Peyer's patch (tissue), 4 donors: ENCODE measurements at regions not wholly inside any gene's neighbourhood (a gene's known extent, or its start where the extent isn't known, plus 50 kb on each side); places are given as distances from the start of the nearest gene placed in this dataset.

Source experiments
- DNase-seq, 3 donors: peaks; one replicate each; pipeline ENCODE4 v3.0.0-alpha.2; 2017 to 2019
- H3K27ac ChIP-seq, 4 donors: fragments of 200-600 bp; sonication (generic); one replicate each; pipeline ENCODE4 v1.5.1; 2016 to 2019
- H3K27me3 ChIP-seq, 2 donors: fragments of 200-600 bp; sonication (generic); one replicate each; pipeline ENCODE4 v1.5.1; 2019
- H3K36me3 ChIP-seq, 3 donors: fragments of 200-600 bp; sonication (generic); one replicate each; pipeline ENCODE4 v1.5.1; 2016 to 2019
- H3K4me1 ChIP-seq, 4 donors: fragments of 200-600 bp; sonication (generic); one replicate each; pipeline ENCODE4 v1.5.1; 2016 to 2019
- H3K4me3 ChIP-seq, 4 donors: fragments of 200-600 bp; sonication (generic); 1 replicate in 3 of 4; 2 replicates in 1 of 4; pipeline ENCODE4 v1.5.1; 2016 to 2019; ENCODE audit warnings: mild to moderate bottlenecking in 1 of 4
- H3K9me3 ChIP-seq, 4 donors: fragments of 200-600 bp; sonication (generic); one replicate each; pipeline ENCODE4 v1.5.1; 2016 to 2019; ENCODE audit warnings: mild to moderate bottlenecking in 1 of 4
- CTCF ChIP-seq, 6 experiments: fragments of 450-650 bp in 4 of 6; fragments of 200-600 bp in 2 of 6; sonication (generic) in 1 of 6; IDR thresholded peaks; one replicate each; pipeline ENCODE4 v1.5.1; 2017 to 2019; ENCODE audit warnings: antibody characterized with exemption in 6 of 6, mild to moderate bottlenecking in 3 of 6, moderate library complexity in 1 of 6
- POLR2A ChIP-seq, 2 donors: fragments of 450-650 bp; IDR thresholded peaks; one replicate each; pipeline ENCODE4 v1.5.1; 2017; ENCODE audit warnings: antibody characterized with exemption in 2 of 2, mild to moderate bottlenecking in 2 of 2, moderate library complexity in 2 of 2

DNA sequence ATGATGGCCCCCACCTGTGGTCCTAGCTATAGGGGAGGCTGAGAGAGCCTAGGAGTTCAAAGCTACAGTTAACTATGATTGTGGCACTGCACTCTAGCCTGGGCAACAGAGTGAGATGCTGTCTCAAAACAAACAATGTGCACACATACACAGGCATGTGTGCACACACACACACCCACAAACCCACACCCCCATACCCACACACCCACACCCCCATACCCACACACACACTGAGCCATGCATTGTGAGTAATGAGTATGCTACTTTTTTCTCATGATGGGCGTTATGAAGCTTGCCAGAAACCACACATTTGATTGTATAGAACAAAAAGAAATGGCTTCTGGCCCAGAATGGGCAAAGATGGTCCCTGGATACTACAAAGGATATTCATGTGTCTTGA, 691.1 kb downstream of the SLC4A3 start:
- H3K36me3 ChIP-seq = no peaks in the 10 kb centered on the region
- TF ChIP-seq POLR2A (IDR thresholded peaks at IDR 0.05) (no peak), CTCF (IDR thresholded peaks at IDR 0.05) (no peak)
- H3K27me3 ChIP-seq = no peaks in the 10 kb centered on the region
- no peak for DNase-seq
- H3K4me1 ChIP-seq = no peaks in the 10 kb centered on the region
- H3K27ac ChIP-seq = no peak overlapping the region
- no peaks in the 10 kb centered on the region for H3K9me3 ChIP-seq
- H3K4me3 ChIP-seq = no peak overlapping the region

DNA sequence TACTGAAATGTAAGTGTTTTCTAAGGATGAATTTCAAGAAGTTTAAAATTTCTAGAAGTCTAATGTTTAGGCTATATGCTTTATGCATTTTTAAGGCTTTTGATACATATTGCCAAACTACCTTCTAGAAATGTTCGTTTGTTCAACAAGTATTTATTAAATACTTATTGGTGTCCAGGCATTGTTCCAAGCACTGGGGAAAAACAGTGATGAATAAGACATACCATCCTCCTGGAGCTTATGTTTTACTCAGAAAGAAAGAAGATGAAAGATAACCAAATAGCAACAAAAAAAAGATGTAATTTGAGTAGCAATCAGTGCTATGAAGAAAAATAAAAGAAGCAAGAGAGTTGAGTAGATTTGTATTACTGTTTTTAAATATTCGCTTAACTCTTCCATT, 692.9 kb downstream of the SLC4A3 start:
- Histone ChIP-seq H3K36me3 (no peaks in the 10 kb centered on the region), H3K27ac (no peak overlapping the region), H3K4me3 (no peak overlapping the region), H3K4me1 (no peaks in the 10 kb centered on the region), H3K27me3 (no peaks in the 10 kb centered on the region), H3K9me3 (no peaks in the 10 kb centered on the region)
- no peak for DNase-seq
- no peak for TF ChIP-seq CTCF (IDR thresholded peaks at IDR 0.05)
- TF ChIP-seq POLR2A (IDR thresholded peaks at IDR 0.05) = no peak

GRCh38 chr2:220332886-220333285, 705.5 kb downstream of the SLC4A3 start:
- no peaks in the 10 kb centered on the region for H3K4me1 ChIP-seq
- TF ChIP-seq POLR2A (IDR thresholded peaks at IDR 0.05) (no peak), CTCF (IDR thresholded peaks at IDR 0.05) (no peak)
- no peak overlapping the region for H3K27ac ChIP-seq
- no peaks in the 10 kb centered on the region for H3K36me3 ChIP-seq
- H3K4me3 ChIP-seq = no peak overlapping the region
- H3K9me3 ChIP-seq = peaks cover 0 to 3% (median 0%) of the 10 kb centered on the region in 4 donors
- DNase-seq = no peak
- H3K27me3 ChIP-seq = no peaks in the 10 kb centered on the region

GRCh38 chr2:220334210-220334609, 706.8 kb downstream of the SLC4A3 start:
- H3K9me3 ChIP-seq = peaks cover 0 to 3% (median 0%) of the 10 kb centered on the region in 4 donors
- H3K4me1 ChIP-seq = no peaks in the 10 kb centered on the region
- no peak for TF ChIP-seq POLR2A (IDR thresholded peaks at IDR 0.05)
- no peak for TF ChIP-seq CTCF (IDR thresholded peaks at IDR 0.05)
- no peak for DNase-seq
- H3K27me3 ChIP-seq = no peaks in the 10 kb centered on the region
- H3K27ac ChIP-seq = no peak overlapping the region
- H3K36me3 ChIP-seq = no peaks in the 10 kb centered on the region
- H3K4me3 ChIP-seq = no peak overlapping the region

GRCh38 chr2:220334871-220335590, 707.6 kb downstream of the SLC4A3 start:
- TF ChIP-seq CTCF (IDR thresholded peaks at IDR 0.05) (no peak), POLR2A (IDR thresholded peaks at IDR 0.05) (no peak)
- Histone ChIP-seq H3K27ac (no peak overlapping the region), H3K4me1 (no peaks in the 10 kb centered on the region), H3K27me3 (no peaks in the 10 kb centered on the region), H3K9me3 (peaks cover 0 to 3% (median 0%) of the 10 kb centered on the region in 4 donors), H3K4me3 (no peak overlapping the region), H3K36me3 (no peaks in the 10 kb centered on the region)
- no peak for DNase-seq

DNA sequence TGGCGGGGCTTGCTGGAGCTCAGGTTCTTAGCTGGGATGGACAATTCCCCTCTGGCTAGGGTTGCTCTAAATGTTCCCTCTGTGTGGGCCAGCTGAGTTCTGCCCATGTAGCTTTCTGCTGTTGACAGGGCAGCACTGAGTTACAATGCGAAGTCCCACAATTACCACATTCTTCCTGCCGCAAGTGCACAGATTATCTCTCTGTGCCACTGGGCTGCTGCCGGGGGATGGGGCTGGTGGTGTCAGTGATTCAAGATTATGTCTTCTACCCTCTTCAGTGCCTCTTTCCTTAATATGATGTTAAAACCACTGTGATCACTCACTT, 708.1 kb downstream of the SLC4A3 start:
- H3K27me3 ChIP-seq = no peaks in the 10 kb centered on the region

More for the DNA sequence above, 708.1 kb downstream of the SLC4A3 start:
- Histone ChIP-seq H3K36me3 (no peaks in the 10 kb centered on the region), H3K9me3 (peaks cover 0 to 2% (median 0%) of the 10 kb centered on the region in 4 donors), H3K27ac (no peak overlapping the region), H3K4me3 (no peak overlapping the region), H3K4me1 (no peaks in the 10 kb centered on the region)
- no peak for DNase-seq
- TF ChIP-seq POLR2A (IDR thresholded peaks at IDR 0.05) (no peak), CTCF (IDR thresholded peaks at IDR 0.05) (no peak)
